ENCODE measurements at regions not wholly inside any gene's neighbourhood (a gene's known extent, or its start where the extent isn't known, plus 50 kb on each side); places are given as distances from the start of the nearest gene placed in this dataset.

GRCh38 chr2:221293949-221294742 lies 278.0 kb downstream of the EPHA4 start:
- no peak for TF ChIP-seq CTCF (IDR thresholded peaks at IDR 0.05)
- TF ChIP-seq POLR2A (IDR thresholded peaks at IDR 0.05): no peak
